H9 (cell line): ENCODE measurements at regions not wholly inside any gene's neighbourhood (a gene's known extent, or its start where the extent isn't known, plus 50 kb on each side); places are given as distances from the start of the nearest gene placed in this dataset.

Experiments used
- DNase-seq: peaks from one replicate; pipeline ENCODE4 v3.0.0-alpha.2; 2017
- H2AFZ ChIP-seq: one replicate; pipeline ENCODE4 v1.6.1; 2013; ENCODE audit warnings: mild to moderate bottlenecking, low read length, control low read depth, moderate library complexity
- H2AK5ac ChIP-seq: 2 replicates; pipeline ENCODE4 v1.6.1; 2013; ENCODE audit warnings: low read length, control low read depth, mixed read lengths; ENCODE audit not compliant: insufficient read length
- H2BK120ac ChIP-seq: one replicate; pipeline ENCODE4 v1.6.1; 2013; ENCODE audit warnings: low read depth, mild to moderate bottlenecking, low read length, control low read depth, inconsistent platforms; ENCODE audit not compliant: poor library complexity, severe bottlenecking
- H2BK12ac ChIP-seq: 2 replicates; pipeline ENCODE4 v1.6.1; 2013; ENCODE audit warnings: low read length, control low read depth, mixed read lengths, low read depth; ENCODE audit not compliant: insufficient read length
- H2BK15ac ChIP-seq: 2 replicates; pipeline ENCODE4 v1.6.1; 2013; ENCODE audit warnings: low read depth, low read length, control low read depth
- H2BK20ac ChIP-seq: one replicate; pipeline ENCODE4 v1.6.1; 2013; ENCODE audit warnings: low read depth, mild to moderate bottlenecking, low read length, control low read depth, inconsistent platforms; ENCODE audit not compliant: poor library complexity, severe bottlenecking
- H2BK5ac ChIP-seq: 2 replicates; pipeline ENCODE4 v1.6.1; 2013; ENCODE audit warnings: low read length, control low read depth, mixed read lengths; ENCODE audit not compliant: insufficient read length
- H3K14ac ChIP-seq: 2 replicates; pipeline ENCODE4 v1.6.1; 2013; ENCODE audit warnings: low read length, control low read depth; ENCODE audit not compliant: insufficient read depth
- H3K18ac ChIP-seq: 2 replicates; pipeline ENCODE4 v1.6.1; 2013; ENCODE audit warnings: low read depth, mild to moderate bottlenecking, mixed read lengths, low read length, control low read depth; ENCODE audit not compliant: insufficient read length
- H3K23ac ChIP-seq: 2 replicates; pipeline ENCODE4 v1.6.1; 2013; ENCODE audit warnings: low read length, control low read depth, mixed read lengths, low read depth; ENCODE audit not compliant: insufficient read length
- H3K23me2 ChIP-seq: 2 replicates; pipeline ENCODE4 v1.6.1; 2013; ENCODE audit warnings: low read depth, mild to moderate bottlenecking, mixed read lengths, low read length, control low read depth; ENCODE audit not compliant: insufficient read length, poor library complexity, severe bottlenecking
- H3K27ac ChIP-seq: 2 replicates; pipeline ENCODE4 v1.5.1; 2013; ENCODE audit warnings: low read length, control low read depth, mixed read lengths, low read depth; ENCODE audit not compliant: insufficient read length
- H3K27me3 ChIP-seq: 2 replicates; pipeline ENCODE4 v1.6.1; 2013; ENCODE audit warnings: low read length, control low read depth, inconsistent platforms; ENCODE audit not compliant: insufficient read depth
- H3K4ac ChIP-seq: 2 replicates; pipeline ENCODE4 v1.6.1; 2013; ENCODE audit warnings: low read depth, mild to moderate bottlenecking, control low read depth, inconsistent platforms, low read length, moderate library complexity
- H3K4me1 ChIP-seq: 2 replicates; pipeline ENCODE4 v1.6.1; 2013; ENCODE audit warnings: low read length, control low read depth, inconsistent platforms; ENCODE audit not compliant: insufficient read depth
- H3K4me2 ChIP-seq: 2 replicates; pipeline ENCODE4 v1.6.1; 2013; ENCODE audit warnings: low read length, control low read depth, mixed read lengths; ENCODE audit not compliant: insufficient read length, insufficient read depth
- H3K56ac ChIP-seq: 2 replicates; pipeline ENCODE4 v1.6.1; 2013; ENCODE audit warnings: low read depth, mild to moderate bottlenecking, mixed read lengths, low read length, control low read depth; ENCODE audit not compliant: insufficient read length
- H3K79me1 ChIP-seq: 2 replicates; pipeline ENCODE4 v1.6.1; 2013; ENCODE audit warnings: low read depth, mild to moderate bottlenecking, moderate library complexity, low read length, control low read depth, inconsistent platforms; ENCODE audit not compliant: insufficient read depth, poor library complexity, severe bottlenecking
- H3K79me2 ChIP-seq: 2 replicates; pipeline ENCODE4 v1.6.1; 2013; ENCODE audit warnings: low read length, control low read depth, inconsistent platforms; ENCODE audit not compliant: insufficient read depth
- H3K9ac ChIP-seq: 2 replicates; pipeline ENCODE4 v1.6.1; 2013; ENCODE audit warnings: low read length, control low read depth, mixed read lengths; ENCODE audit not compliant: insufficient read length; ENCODE audit errors: extremely low read depth
- H3K9me3 ChIP-seq: one replicate; pipeline ENCODE4 v1.6.1; 2013; ENCODE audit warnings: low read depth, low read length, inconsistent platforms; ENCODE audit not compliant: control insufficient read depth
- H3T11ph ChIP-seq: one replicate; pipeline ENCODE4 v1.6.1; 2013; ENCODE audit warnings: mild to moderate bottlenecking, low read length, control low read depth, inconsistent platforms
- H4K20me1 ChIP-seq: one replicate; pipeline ENCODE4 v1.6.1; 2013; ENCODE audit not compliant: control insufficient read depth, insufficient read length, insufficient read depth
- H4K5ac ChIP-seq: 2 replicates; pipeline ENCODE4 v1.6.1; 2013; ENCODE audit warnings: low read depth, mild to moderate bottlenecking, mixed read lengths, low read length, control low read depth; ENCODE audit not compliant: insufficient read length
- H4K8ac ChIP-seq: replicated peaks from 2 replicates; pipeline ENCODE4 v1.6.1; 2013; ENCODE audit warnings: low read length, control low read depth, mixed read lengths, low read depth; ENCODE audit not compliant: insufficient read length
- H4K91ac ChIP-seq: 2 replicates; pipeline ENCODE4 v1.6.1; 2013; ENCODE audit warnings: low read depth, mild to moderate bottlenecking, moderate library complexity, mixed read lengths, low read length, control low read depth; ENCODE audit not compliant: insufficient read length
- H3K27ac Mint-ChIP-seq, 3 experiments: 2 replicates in 2 of 3; 3 replicates in 1 of 3; pipeline ENCODE4 v1.8.0; 2020 to 2021; ENCODE audit warnings: mixed read lengths in 3 of 3, mild to moderate bottlenecking in 1 of 3, moderate library complexity in 1 of 3
- H3K27me3 Mint-ChIP-seq: 2 replicates; pipeline ENCODE4 v1.8.0; 2021; ENCODE audit warnings: low read depth, mild to moderate bottlenecking, moderate library complexity, mixed read lengths
- H3K36me3 Mint-ChIP-seq, 3 experiments: 2 replicates in 2 of 3; 3 replicates in 1 of 3; pipeline ENCODE4 v1.8.0; 2020 to 2021; ENCODE audit warnings: low read depth in 3 of 3, mixed read lengths in 3 of 3; ENCODE audit not compliant: insufficient read depth in 1 of 3
- H3K4me1 Mint-ChIP-seq, 2 experiments: 2 replicates each; pipeline ENCODE4 v1.8.0; 2020; ENCODE audit warnings: mixed read lengths in 2 of 2
- H3K4me3 Mint-ChIP-seq, 2 experiments: 2 replicates in 1 of 2; 3 replicates in 1 of 2; pipeline ENCODE4 v1.8.0; 2020 to 2021; ENCODE audit warnings: mild to moderate bottlenecking in 2 of 2, mixed read lengths in 2 of 2, moderate library complexity in 1 of 2
- H3K9me3 Mint-ChIP-seq, 2 experiments: 2 replicates in 1 of 2; 3 replicates in 1 of 2; pipeline ENCODE4 v1.8.0; 2020; ENCODE audit warnings: mild to moderate bottlenecking in 2 of 2, mixed read lengths in 2 of 2, moderate library complexity in 1 of 2
- WGBS: extraction: QIAGEN DNeasy Blood & Tissue Kit; methylation state at CpG from one replicate; pipeline ENCODE4 v1.1.7; 2013; ENCODE audit warnings: missing lambda C conversion rate, low lambda C conversion rate, mixed read lengths; ENCODE audit not compliant: insufficient read length; ENCODE audit errors: extremely low coverage; 5-methylcytosine and 5-hydroxymethylcytosine counted together
- TF ChIP-seq, protein P1 (sequence below): fragments of 200-600 bp; sonication (generic); conservative IDR thresholded peaks from 3 replicates; pipeline ENCODE4 v1.8.0; 2021; ENCODE audit warnings: antibody characterized with exemption, mild to moderate bottlenecking

DNA sequence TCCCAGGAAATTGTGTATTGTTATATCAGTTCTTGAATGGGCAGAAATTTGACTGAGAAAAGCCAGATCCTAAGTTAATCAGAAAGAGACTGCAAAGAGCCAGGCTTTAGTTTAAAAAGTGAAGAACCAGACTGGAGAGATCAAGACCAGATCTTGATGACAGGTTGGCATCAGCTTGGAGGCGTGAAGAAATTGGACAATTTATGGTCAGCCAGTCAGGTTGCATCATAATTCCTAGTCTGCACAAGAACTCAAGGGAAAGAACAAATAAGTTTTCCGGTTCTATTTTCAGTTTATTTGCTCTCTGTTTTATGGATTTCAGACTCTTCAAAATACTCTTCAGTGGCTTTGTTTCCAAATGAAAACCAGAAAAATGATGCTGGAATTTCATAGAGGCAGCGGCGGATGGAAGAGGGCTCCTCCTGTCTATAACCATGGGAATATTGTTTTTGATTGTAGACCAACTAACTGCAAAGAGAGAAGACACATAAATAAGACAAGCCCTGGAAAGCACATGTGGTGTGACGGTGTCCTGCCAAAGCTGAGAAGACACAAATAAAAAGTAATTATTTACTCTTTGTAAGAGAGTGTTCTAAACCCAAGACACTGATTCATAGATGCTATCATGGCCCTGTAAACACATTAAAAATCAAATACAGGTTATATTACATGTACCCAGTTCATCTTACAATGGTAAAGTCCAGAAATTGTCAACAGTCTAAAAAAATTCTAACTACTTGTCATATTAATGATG, 91.7 kb downstream of the PCTP start:
- Histone ChIP-seq H2AK5ac (no peak overlapping the region), H3K9ac (no peak overlapping the region), H3K4me2 (no peak overlapping the region), H3K14ac (no peak overlapping the region), H2BK5ac (no peak overlapping the region), H3K56ac (no peak overlapping the region), H3K9me3 (no peaks in the 10 kb centered on the region), H3K18ac (no peak overlapping the region), H2BK15ac (no peak overlapping the region), H3K27me3 (no peaks in the 10 kb centered on the region), H3K23ac (no peak overlapping the region), H3K27ac (no peak overlapping the region), H3K79me1 (no peaks in the 10 kb centered on the region), H2BK120ac (no peak overlapping the region), H2AFZ (no peak overlapping the region), H3K23me2 (no peaks in the 10 kb centered on the region), H3T11ph (no peak overlapping the region), H3K4me1 (no peaks in the 10 kb centered on the region), H4K8ac (no peak overlapping the region), H4K91ac (no peak overlapping the region), H2BK12ac (no peak overlapping the region), H3K4ac (no peak overlapping the region), H4K5ac (no peak overlapping the region), H3K79me2 (no peaks in the 10 kb centered on the region), H4K20me1 (no peaks in the 10 kb centered on the region), H2BK20ac (no peak overlapping the region)
- Mint-ChIP-seq H3K4me1 (peaks cover 0 to 4% of the 10 kb centered on the region in 2 experiments; a peak in 1 of 4 replicates), H3K4me3 (no peak overlapping the region), H3K27me3 (peaks cover 15% of the 10 kb centered on the region), H3K36me3 (no peaks in the 10 kb centered on the region), H3K9me3 (peaks cover 0 to 2% of the 10 kb centered on the region in 2 experiments; a peak in 2 of 5 replicates), H3K27ac (no peak overlapping the region)
- no CpG with 5 or more reads among the region's 5 CpGs for WGBS
- TF ChIP-seq, protein P1, sequence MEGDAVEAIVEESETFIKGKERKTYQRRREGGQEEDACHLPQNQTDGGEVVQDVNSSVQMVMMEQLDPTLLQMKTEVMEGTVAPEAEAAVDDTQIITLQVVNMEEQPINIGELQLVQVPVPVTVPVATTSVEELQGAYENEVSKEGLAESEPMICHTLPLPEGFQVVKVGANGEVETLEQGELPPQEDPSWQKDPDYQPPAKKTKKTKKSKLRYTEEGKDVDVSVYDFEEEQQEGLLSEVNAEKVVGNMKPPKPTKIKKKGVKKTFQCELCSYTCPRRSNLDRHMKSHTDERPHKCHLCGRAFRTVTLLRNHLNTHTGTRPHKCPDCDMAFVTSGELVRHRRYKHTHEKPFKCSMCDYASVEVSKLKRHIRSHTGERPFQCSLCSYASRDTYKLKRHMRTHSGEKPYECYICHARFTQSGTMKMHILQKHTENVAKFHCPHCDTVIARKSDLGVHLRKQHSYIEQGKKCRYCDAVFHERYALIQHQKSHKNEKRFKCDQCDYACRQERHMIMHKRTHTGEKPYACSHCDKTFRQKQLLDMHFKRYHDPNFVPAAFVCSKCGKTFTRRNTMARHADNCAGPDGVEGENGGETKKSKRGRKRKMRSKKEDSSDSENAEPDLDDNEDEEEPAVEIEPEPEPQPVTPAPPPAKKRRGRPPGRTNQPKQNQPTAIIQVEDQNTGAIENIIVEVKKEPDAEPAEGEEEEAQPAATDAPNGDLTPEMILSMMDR: no peak
- DNase-seq: no peak
